ENCODE measurements at regions not wholly inside any gene's neighbourhood (a gene's known extent, or its start where the extent isn't known, plus 50 kb on each side); places are given as distances from the start of the nearest gene placed in this dataset.

- H3K36me3 Mint-ChIP-seq (ENCODE audit: low read depth) = no peaks in the 10 kb centered on the region
- H3K4me1 Mint-ChIP-seq = no peaks in the 10 kb centered on the region
- peak overlapping the region; percentile 19 for H3K27ac Mint-ChIP-seq (ENCODE audit: unreplicated experiment)
These were observed 67.2 kb upstream of the DLK1 start for GRCh38 chr14:100659345-100660001.

GRCh38 chr14:100660498-100660881, 66.2 kb upstream of the DLK1 start:
- DNase-seq (ENCODE audit: low read depth, low spot score) = no peak
- H3K27ac Mint-ChIP-seq (ENCODE audit: unreplicated experiment) = no peak overlapping the region

More at GRCh38 chr14:100659345-100660001, 67.2 kb upstream of the DLK1 start:
- no peak for DNase-seq (ENCODE audit: low read depth, low spot score)
- no peak for TF ChIP-seq CTCF (conservative IDR thresholded peaks at IDR 0.05)
- no peak overlapping the region for H3K4me3 Mint-ChIP-seq
- no peaks in the 10 kb centered on the region for H3K9me3 Mint-ChIP-seq
- H3K27me3 Mint-ChIP-seq (ENCODE audit: low read depth) = no peaks in the 10 kb centered on the region

GRCh38 chr14:100660882-100661635, 65.6 kb upstream of the DLK1 start:
- Mint-ChIP-seq H3K4me1 (peaks cover 9% of the 10 kb centered on the region), H3K27me3 (ENCODE audit: low read depth) (no peaks in the 10 kb centered on the region), H3K9me3 (no peaks in the 10 kb centered on the region), H3K4me3 (no peak overlapping the region), H3K36me3 (ENCODE audit: low read depth) (no peaks in the 10 kb centered on the region), H3K27ac (ENCODE audit: unreplicated experiment) (no peak overlapping the region)
- DNase-seq (ENCODE audit: low read depth, low spot score) = no peak
- TF ChIP-seq CTCF (conservative IDR thresholded peaks at IDR 0.05) = no peak

More at GRCh38 chr14:100660498-100660881, 66.2 kb upstream of the DLK1 start:
- Mint-ChIP-seq H3K4me1 (peaks cover 9% of the 10 kb centered on the region), H3K4me3 (no peak overlapping the region), H3K27me3 (ENCODE audit: low read depth) (no peaks in the 10 kb centered on the region), H3K36me3 (ENCODE audit: low read depth) (no peaks in the 10 kb centered on the region), H3K9me3 (no peaks in the 10 kb centered on the region)
- no peak for TF ChIP-seq CTCF (conservative IDR thresholded peaks at IDR 0.05)

- Mint-ChIP-seq H3K27me3 (ENCODE audit: low read depth) (no peaks in the 10 kb centered on the region), H3K9me3 (no peaks in the 10 kb centered on the region), H3K27ac (ENCODE audit: unreplicated experiment) (peak overlapping the region; percentile 47), H3K4me3 (no peak overlapping the region), H3K4me1 (peaks cover 13% of the 10 kb centered on the region), H3K36me3 (ENCODE audit: low read depth) (no peaks in the 10 kb centered on the region)
- peak; percentile 74 for DNase-seq (ENCODE audit: low read depth, low spot score)
- peak; percentile 96 for TF ChIP-seq CTCF (conservative IDR thresholded peaks at IDR 0.05)
These were observed 63.6 kb upstream of the DLK1 start for GRCh38 chr14:100662879-100663760.

GRCh38 chr14:100663761-100664052, 63.0 kb upstream of the DLK1 start:
- no peak for TF ChIP-seq CTCF (conservative IDR thresholded peaks at IDR 0.05)

More at GRCh38 chr14:100663761-100664052, 63.0 kb upstream of the DLK1 start:
- Mint-ChIP-seq H3K27ac (ENCODE audit: unreplicated experiment) (no peak overlapping the region), H3K36me3 (ENCODE audit: low read depth) (no peaks in the 10 kb centered on the region), H3K4me3 (no peak overlapping the region), H3K27me3 (ENCODE audit: low read depth) (no peaks in the 10 kb centered on the region), H3K4me1 (peaks cover 13% of the 10 kb centered on the region), H3K9me3 (no peaks in the 10 kb centered on the region)
- DNase-seq (ENCODE audit: low read depth, low spot score) = no peak

Measured in neural crest cell (in vitro differentiated cells).